GM19043 (cell line): ENCODE measurements at regions not wholly inside any gene's neighbourhood (a gene's known extent, or its start where the extent isn't known, plus 50 kb on each side); places are given as distances from the start of the nearest gene placed in this dataset.

Experiments
- ATAC-seq: cut with Tn5 transposase; IDR thresholded peaks from one replicate; pipeline ENCODE4 v1.9.1; 2021; ENCODE audit warnings: low read depth; ENCODE audit not compliant: unreplicated experiment

GRCh38 chr4:43763029-43763610 is 685.5 kb downstream of the KCTD8 start:
- ATAC-seq, result peak; percentile 46

- ATAC-seq, result no peak
Observed at GRCh38 chr4:43765514-43765913, 683.1 kb downstream of the KCTD8 start.

GRCh38 chr4:43766648-43767047 is 682.0 kb downstream of the KCTD8 start:
- no peak for ATAC-seq

GRCh38 chr4:43776371-43776770 is 672.2 kb downstream of the KCTD8 start:
- ATAC-seq, result no peak

- ATAC-seq, result no peak
Observed at GRCh38 chr4:43778187-43778915, 670.3 kb downstream of the KCTD8 start.

- ATAC-seq, result no peak
Observed at GRCh38 chr4:43781125-43781524, 667.5 kb downstream of the KCTD8 start.

- ATAC-seq, result no peak
Observed at GRCh38 chr4:43782391-43782790, 666.2 kb downstream of the KCTD8 start.

GRCh38 chr4:43816116-43816515 is 632.5 kb downstream of the KCTD8 start:
- no peak for ATAC-seq

GRCh38 chr4:43822621-43823020 is 626.0 kb downstream of the KCTD8 start:
- no peak for ATAC-seq

- ATAC-seq, result no peak
Observed at GRCh38 chr4:43835869-43836268, 612.7 kb downstream of the KCTD8 start.

GRCh38 chr4:43837171-43837570 is 611.4 kb downstream of the KCTD8 start:
- no peak for ATAC-seq

- ATAC-seq, result no peak
Observed at GRCh38 chr4:43837604-43838003, 611.0 kb downstream of the KCTD8 start.

- no peak for ATAC-seq
Observed at GRCh38 chr4:43842594-43842993, 606.0 kb downstream of the KCTD8 start.

- no peak for ATAC-seq
Observed at GRCh38 chr4:43843501-43843900, 605.1 kb downstream of the KCTD8 start.

- no peak for ATAC-seq
Observed at GRCh38 chr4:43846111-43846587, 602.5 kb downstream of the KCTD8 start.

- no peak for ATAC-seq
Observed at GRCh38 chr4:43853565-43854264, 594.9 kb downstream of the KCTD8 start.

GRCh38 chr4:43855283-43855682 is 593.3 kb downstream of the KCTD8 start:
- ATAC-seq, result no peak

GRCh38 chr4:43864616-43865146 is 583.9 kb downstream of the KCTD8 start:
- ATAC-seq, result no peak

GRCh38 chr4:43867908-43868307 is 580.7 kb downstream of the KCTD8 start:
- no peak for ATAC-seq

GRCh38 chr4:43875655-43876054 is 573.0 kb downstream of the KCTD8 start:
- no peak for ATAC-seq

- no peak for ATAC-seq
Observed at GRCh38 chr4:43882470-43882869, 566.1 kb downstream of the KCTD8 start.
